H9 (cell line): ENCODE measurements at regions not wholly inside any gene's neighbourhood (a gene's known extent, or its start where the extent isn't known, plus 50 kb on each side); places are given as distances from the start of the nearest gene placed in this dataset.

Experiments used
- DNase-seq: peaks from one replicate; pipeline ENCODE4 v3.0.0-alpha.2; 2017
- H2AFZ ChIP-seq: one replicate; pipeline ENCODE4 v1.6.1; 2013; ENCODE audit warnings: mild to moderate bottlenecking, low read length, control low read depth, moderate library complexity
- H2AK5ac ChIP-seq: 2 replicates; pipeline ENCODE4 v1.6.1; 2013; ENCODE audit warnings: low read length, control low read depth, mixed read lengths; ENCODE audit not compliant: insufficient read length
- H2BK120ac ChIP-seq: one replicate; pipeline ENCODE4 v1.6.1; 2013; ENCODE audit warnings: low read depth, mild to moderate bottlenecking, low read length, control low read depth, inconsistent platforms; ENCODE audit not compliant: poor library complexity, severe bottlenecking
- H2BK12ac ChIP-seq: 2 replicates; pipeline ENCODE4 v1.6.1; 2013; ENCODE audit warnings: low read length, control low read depth, mixed read lengths, low read depth; ENCODE audit not compliant: insufficient read length
- H2BK15ac ChIP-seq: 2 replicates; pipeline ENCODE4 v1.6.1; 2013; ENCODE audit warnings: low read depth, low read length, control low read depth
- H2BK20ac ChIP-seq: one replicate; pipeline ENCODE4 v1.6.1; 2013; ENCODE audit warnings: low read depth, mild to moderate bottlenecking, low read length, control low read depth, inconsistent platforms; ENCODE audit not compliant: poor library complexity, severe bottlenecking
- H2BK5ac ChIP-seq: 2 replicates; pipeline ENCODE4 v1.6.1; 2013; ENCODE audit warnings: low read length, control low read depth, mixed read lengths; ENCODE audit not compliant: insufficient read length
- H3K14ac ChIP-seq: 2 replicates; pipeline ENCODE4 v1.6.1; 2013; ENCODE audit warnings: low read length, control low read depth; ENCODE audit not compliant: insufficient read depth
- H3K18ac ChIP-seq: 2 replicates; pipeline ENCODE4 v1.6.1; 2013; ENCODE audit warnings: low read depth, mild to moderate bottlenecking, mixed read lengths, low read length, control low read depth; ENCODE audit not compliant: insufficient read length
- H3K23ac ChIP-seq: 2 replicates; pipeline ENCODE4 v1.6.1; 2013; ENCODE audit warnings: low read length, control low read depth, mixed read lengths, low read depth; ENCODE audit not compliant: insufficient read length
- H3K23me2 ChIP-seq: 2 replicates; pipeline ENCODE4 v1.6.1; 2013; ENCODE audit warnings: low read depth, mild to moderate bottlenecking, mixed read lengths, low read length, control low read depth; ENCODE audit not compliant: insufficient read length, poor library complexity, severe bottlenecking
- H3K27ac ChIP-seq: 2 replicates; pipeline ENCODE4 v1.5.1; 2013; ENCODE audit warnings: low read length, control low read depth, mixed read lengths, low read depth; ENCODE audit not compliant: insufficient read length
- H3K27me3 ChIP-seq: 2 replicates; pipeline ENCODE4 v1.6.1; 2013; ENCODE audit warnings: low read length, control low read depth, inconsistent platforms; ENCODE audit not compliant: insufficient read depth
- H3K4ac ChIP-seq: 2 replicates; pipeline ENCODE4 v1.6.1; 2013; ENCODE audit warnings: low read depth, mild to moderate bottlenecking, control low read depth, inconsistent platforms, low read length, moderate library complexity
- H3K4me1 ChIP-seq: 2 replicates; pipeline ENCODE4 v1.6.1; 2013; ENCODE audit warnings: low read length, control low read depth, inconsistent platforms; ENCODE audit not compliant: insufficient read depth
- H3K4me2 ChIP-seq: 2 replicates; pipeline ENCODE4 v1.6.1; 2013; ENCODE audit warnings: low read length, control low read depth, mixed read lengths; ENCODE audit not compliant: insufficient read length, insufficient read depth
- H3K56ac ChIP-seq: 2 replicates; pipeline ENCODE4 v1.6.1; 2013; ENCODE audit warnings: low read depth, mild to moderate bottlenecking, mixed read lengths, low read length, control low read depth; ENCODE audit not compliant: insufficient read length
- H3K79me1 ChIP-seq: 2 replicates; pipeline ENCODE4 v1.6.1; 2013; ENCODE audit warnings: low read depth, mild to moderate bottlenecking, moderate library complexity, low read length, control low read depth, inconsistent platforms; ENCODE audit not compliant: insufficient read depth, poor library complexity, severe bottlenecking
- H3K79me2 ChIP-seq: 2 replicates; pipeline ENCODE4 v1.6.1; 2013; ENCODE audit warnings: low read length, control low read depth, inconsistent platforms; ENCODE audit not compliant: insufficient read depth
- H3K9ac ChIP-seq: 2 replicates; pipeline ENCODE4 v1.6.1; 2013; ENCODE audit warnings: low read length, control low read depth, mixed read lengths; ENCODE audit not compliant: insufficient read length; ENCODE audit errors: extremely low read depth
- H3K9me3 ChIP-seq: one replicate; pipeline ENCODE4 v1.6.1; 2013; ENCODE audit warnings: low read depth, low read length, inconsistent platforms; ENCODE audit not compliant: control insufficient read depth
- H3T11ph ChIP-seq: one replicate; pipeline ENCODE4 v1.6.1; 2013; ENCODE audit warnings: mild to moderate bottlenecking, low read length, control low read depth, inconsistent platforms
- H4K20me1 ChIP-seq: one replicate; pipeline ENCODE4 v1.6.1; 2013; ENCODE audit not compliant: control insufficient read depth, insufficient read length, insufficient read depth
- H4K5ac ChIP-seq: 2 replicates; pipeline ENCODE4 v1.6.1; 2013; ENCODE audit warnings: low read depth, mild to moderate bottlenecking, mixed read lengths, low read length, control low read depth; ENCODE audit not compliant: insufficient read length
- H4K8ac ChIP-seq: replicated peaks from 2 replicates; pipeline ENCODE4 v1.6.1; 2013; ENCODE audit warnings: low read length, control low read depth, mixed read lengths, low read depth; ENCODE audit not compliant: insufficient read length
- H4K91ac ChIP-seq: 2 replicates; pipeline ENCODE4 v1.6.1; 2013; ENCODE audit warnings: low read depth, mild to moderate bottlenecking, moderate library complexity, mixed read lengths, low read length, control low read depth; ENCODE audit not compliant: insufficient read length
- H3K27ac Mint-ChIP-seq, 3 experiments: 2 replicates in 2 of 3; 3 replicates in 1 of 3; pipeline ENCODE4 v1.8.0; 2020 to 2021; ENCODE audit warnings: mixed read lengths in 3 of 3, mild to moderate bottlenecking in 1 of 3, moderate library complexity in 1 of 3
- H3K27me3 Mint-ChIP-seq: 2 replicates; pipeline ENCODE4 v1.8.0; 2021; ENCODE audit warnings: low read depth, mild to moderate bottlenecking, moderate library complexity, mixed read lengths
- H3K36me3 Mint-ChIP-seq, 3 experiments: 2 replicates in 2 of 3; 3 replicates in 1 of 3; pipeline ENCODE4 v1.8.0; 2020 to 2021; ENCODE audit warnings: low read depth in 3 of 3, mixed read lengths in 3 of 3; ENCODE audit not compliant: insufficient read depth in 1 of 3
- H3K4me1 Mint-ChIP-seq, 2 experiments: 2 replicates each; pipeline ENCODE4 v1.8.0; 2020; ENCODE audit warnings: mixed read lengths in 2 of 2
- H3K4me3 Mint-ChIP-seq, 2 experiments: 2 replicates in 1 of 2; 3 replicates in 1 of 2; pipeline ENCODE4 v1.8.0; 2020 to 2021; ENCODE audit warnings: mild to moderate bottlenecking in 2 of 2, mixed read lengths in 2 of 2, moderate library complexity in 1 of 2
- H3K9me3 Mint-ChIP-seq, 2 experiments: 2 replicates in 1 of 2; 3 replicates in 1 of 2; pipeline ENCODE4 v1.8.0; 2020; ENCODE audit warnings: mild to moderate bottlenecking in 2 of 2, mixed read lengths in 2 of 2, moderate library complexity in 1 of 2
- WGBS: extraction: QIAGEN DNeasy Blood & Tissue Kit; methylation state at CpG from one replicate; pipeline ENCODE4 v1.1.7; 2013; ENCODE audit warnings: missing lambda C conversion rate, low lambda C conversion rate, mixed read lengths; ENCODE audit not compliant: insufficient read length; ENCODE audit errors: extremely low coverage; 5-methylcytosine and 5-hydroxymethylcytosine counted together
- TF ChIP-seq, protein P1 (sequence below): fragments of 200-600 bp; sonication (generic); conservative IDR thresholded peaks from 3 replicates; pipeline ENCODE4 v1.8.0; 2021; ENCODE audit warnings: antibody characterized with exemption, mild to moderate bottlenecking

- Histone ChIP-seq H4K8ac (no peak overlapping the region), H2BK5ac (no peak overlapping the region), H4K91ac (no peak overlapping the region), H3K9me3 (no peaks in the 10 kb centered on the region), H2BK120ac (no peak overlapping the region), H3K23ac (no peak overlapping the region), H3K27me3 (no peaks in the 10 kb centered on the region), H3K27ac (no peak overlapping the region), H2BK15ac (no peak overlapping the region), H3K18ac (no peak overlapping the region), H3K79me2 (no peaks in the 10 kb centered on the region), H2AK5ac (no peak overlapping the region), H3K4ac (no peak overlapping the region), H3K4me2 (no peak overlapping the region), H2AFZ (no peak overlapping the region), H3K79me1 (no peaks in the 10 kb centered on the region), H2BK20ac (no peak overlapping the region), H3K23me2 (no peaks in the 10 kb centered on the region), H4K5ac (no peak overlapping the region), H3K4me1 (no peaks in the 10 kb centered on the region), H3K9ac (no peak overlapping the region), H4K20me1 (no peaks in the 10 kb centered on the region), H3K14ac (no peak overlapping the region), H3K56ac (no peak overlapping the region), H3T11ph (no peak overlapping the region), H2BK12ac (no peak overlapping the region)
- DNase-seq: no peak
- Mint-ChIP-seq H3K4me3 (no peak overlapping the region), H3K27ac (no peak overlapping the region), H3K4me1 (peaks cover 4 to 10% of the 10 kb centered on the region in 2 experiments), H3K36me3 (no peaks in the 10 kb centered on the region; a peak in 1 of 7 replicates), H3K27me3 (peaks cover 2% of the 10 kb centered on the region), H3K9me3 (no peaks in the 10 kb centered on the region)
- WGBS: no CpG with 5 or more reads among the region's 2 CpGs
- TF ChIP-seq, protein P1, sequence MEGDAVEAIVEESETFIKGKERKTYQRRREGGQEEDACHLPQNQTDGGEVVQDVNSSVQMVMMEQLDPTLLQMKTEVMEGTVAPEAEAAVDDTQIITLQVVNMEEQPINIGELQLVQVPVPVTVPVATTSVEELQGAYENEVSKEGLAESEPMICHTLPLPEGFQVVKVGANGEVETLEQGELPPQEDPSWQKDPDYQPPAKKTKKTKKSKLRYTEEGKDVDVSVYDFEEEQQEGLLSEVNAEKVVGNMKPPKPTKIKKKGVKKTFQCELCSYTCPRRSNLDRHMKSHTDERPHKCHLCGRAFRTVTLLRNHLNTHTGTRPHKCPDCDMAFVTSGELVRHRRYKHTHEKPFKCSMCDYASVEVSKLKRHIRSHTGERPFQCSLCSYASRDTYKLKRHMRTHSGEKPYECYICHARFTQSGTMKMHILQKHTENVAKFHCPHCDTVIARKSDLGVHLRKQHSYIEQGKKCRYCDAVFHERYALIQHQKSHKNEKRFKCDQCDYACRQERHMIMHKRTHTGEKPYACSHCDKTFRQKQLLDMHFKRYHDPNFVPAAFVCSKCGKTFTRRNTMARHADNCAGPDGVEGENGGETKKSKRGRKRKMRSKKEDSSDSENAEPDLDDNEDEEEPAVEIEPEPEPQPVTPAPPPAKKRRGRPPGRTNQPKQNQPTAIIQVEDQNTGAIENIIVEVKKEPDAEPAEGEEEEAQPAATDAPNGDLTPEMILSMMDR: no peak
Observed at GRCh38 chr2:217628061-217628460, 374.7 kb downstream of the TNS1 start.
